Ovary (tissue), 7 donors: ENCODE measurements at regions not wholly inside any gene's neighbourhood (a gene's known extent, or its start where the extent isn't known, plus 50 kb on each side); places are given as distances from the start of the nearest gene placed in this dataset.
"Not testable (repeated sequence)": the region's sequence is repeated elsewhere in the genome, so short reads cannot be mapped to it uniquely, and the experiment has no call there.

Experiments
- DNase-seq, 5 donors: peaks; one replicate each; pipeline ENCODE4 v3.0.0-alpha.2; 2019 to 2020
- H3K27ac ChIP-seq, 2 donors: fragments of 200-600 bp; one replicate each; pipeline versions ENCODE4 v1.5.1 to v1.8.0; 2019 to 2022
- H3K27me3 ChIP-seq: fragments of 200-600 bp; one replicate; pipeline ENCODE4 v1.8.0; 2022
- H3K36me3 ChIP-seq: fragments of 200-600 bp; sonication (generic); one replicate; pipeline ENCODE4 v1.5.1; 2019
- H3K4me1 ChIP-seq: one replicate; pipeline ENCODE4 v1.8.1; 2013; ENCODE audit warnings: mild to moderate bottlenecking, moderate library complexity; ENCODE audit not compliant: insufficient read depth
- H3K4me3 ChIP-seq: fragments of 200-600 bp; sonication (generic); one replicate; pipeline ENCODE4 v1.5.1; 2017
- H3K9me3 ChIP-seq, 2 donors: fragments of 200-600 bp in 1 of 2; sonication (generic) in 1 of 2; one replicate each; pipeline versions ENCODE4 v1.5.1 to v1.8.1; 2013 to 2019; ENCODE audit warnings: mild to moderate bottlenecking in 1 of 2, moderate library complexity in 1 of 2
- EP300 ChIP-seq: sonication (generic); formaldehyde crosslinking; IDR thresholded peaks from one replicate; pipeline ENCODE4 v1.6.1; 2017; ENCODE audit warnings: antibody characterized with exemption
- POLR2A ChIP-seq: fragments of 450-650 bp; IDR thresholded peaks from one replicate; pipeline ENCODE4 v1.6.1; 2017; ENCODE audit warnings: antibody characterized with exemption, mild to moderate bottlenecking, moderate library complexity
- WGBS, 3 donors: extraction: QIAGEN DNeasy Blood & Tissue Kit in 1 of 3; methylation state at CpG; one replicate each; pipeline versions ENCODE4 v1.1.5 to v1.1.7; 2013 to 2017; 5-methylcytosine and 5-hydroxymethylcytosine counted together
- intact Hi-C, 4 donors: fragments of 100-400 bp; cut with DNase I; formaldehyde crosslinking; loops; one replicate each; pipeline versions ENCODE4 v1.11.0 to v1.15.1; 2022 to 2023
- TF ChIP-seq, protein P1 (sequence below), 3 donors: fragments of 450-650 bp in 2 of 3; fragments of 200-600 bp in 1 of 3; IDR thresholded peaks; one replicate each; pipeline versions ENCODE4 v1.5.1 to v1.8.0; 2016 to 2022; ENCODE audit warnings: antibody characterized with exemption in 3 of 3, mild to moderate bottlenecking in 1 of 3
- donor health status: DM: no; HTN: no; CAD: no; lungs with moderate emphysema.
- donor health status: DM: no; HTN: no; CAD: no.
- donor health status: Bipolar disorder and iron deficiency.
- donor health status: DM: no; HTN: no; CAD: no.
- donor health status: DM: yes; HTN: yes; CAD: no.

GRCh38 chr2:192498747-192499146 lies 304.0 kb upstream of the TMEFF2 start:
- Histone ChIP-seq H3K9me3 (no peaks in the 10 kb centered on the region), H3K4me3 (no peak overlapping the region), H3K27ac (no peak overlapping the region), H3K27me3 (no peaks in the 10 kb centered on the region), H3K4me1 (no peaks in the 10 kb centered on the region), H3K36me3 (no peaks in the 10 kb centered on the region)
- intact Hi-C loops = no loop called here
- WGBS, 3 donors = 89 to 90% (median 90%) methylated on average over 11 of the region's 11 CpGs
- no peak for TF ChIP-seq POLR2A
- no peak for TF ChIP-seq EP300
- no peak for DNase-seq

- H3K27me3 ChIP-seq, DNase-seq, H3K36me3 ChIP-seq, H3K9me3 ChIP-seq, H3K4me3 ChIP-seq, H3K4me1 ChIP-seq, intact Hi-C loops, H3K27ac ChIP-seq: not testable (repeated sequence)
- 55 to 58% (median 56%) methylated on average over 1 of the region's 1 CpG for WGBS, 3 donors
These were observed 293.4 kb upstream of the TMEFF2 start for GRCh38 chr2:192488158-192488557.

GRCh38 chr2:192487636-192488035 lies 292.9 kb upstream of the TMEFF2 start:
- DNase-seq = no peak
- WGBS, 3 donors = 82 to 85% (median 85%) methylated on average over 11 of the region's 11 CpGs
- H3K27ac ChIP-seq = no peak overlapping the region
- no peaks in the 10 kb centered on the region for H3K9me3 ChIP-seq
- H3K27me3 ChIP-seq = no peaks in the 10 kb centered on the region
- no peak overlapping the region for H3K4me3 ChIP-seq
- intact Hi-C loops = no loop called here
- TF ChIP-seq, protein P1, sequence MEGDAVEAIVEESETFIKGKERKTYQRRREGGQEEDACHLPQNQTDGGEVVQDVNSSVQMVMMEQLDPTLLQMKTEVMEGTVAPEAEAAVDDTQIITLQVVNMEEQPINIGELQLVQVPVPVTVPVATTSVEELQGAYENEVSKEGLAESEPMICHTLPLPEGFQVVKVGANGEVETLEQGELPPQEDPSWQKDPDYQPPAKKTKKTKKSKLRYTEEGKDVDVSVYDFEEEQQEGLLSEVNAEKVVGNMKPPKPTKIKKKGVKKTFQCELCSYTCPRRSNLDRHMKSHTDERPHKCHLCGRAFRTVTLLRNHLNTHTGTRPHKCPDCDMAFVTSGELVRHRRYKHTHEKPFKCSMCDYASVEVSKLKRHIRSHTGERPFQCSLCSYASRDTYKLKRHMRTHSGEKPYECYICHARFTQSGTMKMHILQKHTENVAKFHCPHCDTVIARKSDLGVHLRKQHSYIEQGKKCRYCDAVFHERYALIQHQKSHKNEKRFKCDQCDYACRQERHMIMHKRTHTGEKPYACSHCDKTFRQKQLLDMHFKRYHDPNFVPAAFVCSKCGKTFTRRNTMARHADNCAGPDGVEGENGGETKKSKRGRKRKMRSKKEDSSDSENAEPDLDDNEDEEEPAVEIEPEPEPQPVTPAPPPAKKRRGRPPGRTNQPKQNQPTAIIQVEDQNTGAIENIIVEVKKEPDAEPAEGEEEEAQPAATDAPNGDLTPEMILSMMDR (IDR thresholded peaks at IDR 0.05) = no peak
- TF ChIP-seq POLR2A (no peak), EP300 (no peak)
- H3K4me1 ChIP-seq = no peaks in the 10 kb centered on the region
- no peaks in the 10 kb centered on the region for H3K36me3 ChIP-seq

GRCh38 chr2:192484903-192485302 lies 290.2 kb upstream of the TMEFF2 start:
- no peaks in the 10 kb centered on the region for H3K27me3 ChIP-seq
- intact Hi-C loops = no loop called here
- no peak for TF ChIP-seq POLR2A
- TF ChIP-seq, protein P1 (IDR thresholded peaks at IDR 0.05) = no peak
- no peak for TF ChIP-seq EP300
- H3K4me1 ChIP-seq = no peaks in the 10 kb centered on the region
- no peaks in the 10 kb centered on the region for H3K9me3 ChIP-seq
- WGBS, 3 donors = 56 to 90% (median 67%) methylated on average over 1 of the region's 1 CpG
- H3K4me3 ChIP-seq = no peak overlapping the region
- H3K36me3 ChIP-seq = no peaks in the 10 kb centered on the region
- DNase-seq = no peak
- H3K27ac ChIP-seq = no peak overlapping the region

DNA sequence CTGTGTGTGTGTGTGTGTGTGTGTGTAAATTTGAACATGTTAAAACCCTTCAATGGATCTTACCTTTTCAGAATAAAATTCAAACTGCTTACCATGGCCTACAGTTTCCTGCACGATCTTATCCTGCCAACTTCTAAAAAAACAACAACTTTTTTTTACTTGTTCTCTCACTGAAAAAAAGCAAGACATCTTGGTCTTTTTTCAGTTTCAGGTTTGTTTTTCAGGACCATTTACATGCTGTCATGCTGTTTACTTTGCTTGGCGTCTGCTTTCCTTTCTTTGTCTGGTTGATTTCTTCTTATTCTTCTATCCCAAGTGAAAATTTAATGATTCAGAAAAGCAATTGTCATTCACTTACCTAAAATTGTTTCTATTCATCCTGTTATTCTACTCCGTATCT lies 286.3 kb upstream of the TMEFF2 start:
- Histone ChIP-seq H3K9me3 (no peaks in the 10 kb centered on the region), H3K4me3 (no peak overlapping the region), H3K36me3 (no peaks in the 10 kb centered on the region), H3K4me1 (no peaks in the 10 kb centered on the region), H3K27ac (no peak overlapping the region), H3K27me3 (no peaks in the 10 kb centered on the region)
- intact Hi-C loops = no loop called here
- no peak for DNase-seq
- TF ChIP-seq EP300 = no peak
- TF ChIP-seq, protein P1 (IDR thresholded peaks at IDR 0.05) = no peak
- no peak for TF ChIP-seq POLR2A
- WGBS, 3 donors = 59 to 72% (median 65%) methylated on average over 3 of the region's 3 CpGs

DNA sequence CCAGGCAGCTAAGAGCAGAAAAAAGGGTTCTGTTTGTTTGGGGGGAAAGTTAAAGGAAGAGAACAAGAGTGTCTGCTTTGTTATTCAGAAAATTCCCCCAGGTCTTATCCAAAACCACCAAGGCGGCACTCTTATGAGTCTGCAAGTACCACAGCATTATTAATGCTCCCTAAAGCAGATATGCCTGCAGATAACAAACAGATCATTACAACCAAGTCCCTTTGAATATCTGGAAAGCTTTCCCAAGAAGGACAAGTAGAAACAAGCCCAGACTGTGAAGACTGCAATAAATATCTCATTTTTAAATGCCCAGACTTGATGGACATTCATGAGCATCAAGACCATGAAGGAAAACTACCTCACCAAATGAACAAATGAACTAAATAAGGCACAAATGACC lies 278.6 kb upstream of the TMEFF2 start:
- WGBS, 3 donors = 0% methylated on average over 1 of the region's 1 CpG
- Histone ChIP-seq H3K36me3 (no peaks in the 10 kb centered on the region), H3K4me3 (no peak overlapping the region), H3K27me3 (no peaks in the 10 kb centered on the region), H3K27ac (no peak overlapping the region), H3K9me3 (no peaks in the 10 kb centered on the region), H3K4me1 (no peaks in the 10 kb centered on the region)
- TF ChIP-seq EP300 (no peak), POLR2A (no peak)
- TF ChIP-seq, protein P1 (IDR thresholded peaks at IDR 0.05) = no peak
- no peak for DNase-seq
- intact Hi-C loops = no loop called here
